T-helper 1 cell (primary cell): ENCODE measurements at regions not wholly inside any gene's neighbourhood (a gene's known extent, or its start where the extent isn't known, plus 50 kb on each side); places are given as distances from the start of the nearest gene placed in this dataset.
"Not testable (repeated sequence)": the region's sequence is repeated elsewhere in the genome, so short reads cannot be mapped to it uniquely, and the experiment has no call there.

Experiments used
- DNase-seq, 5 donors: peaks; one replicate each; pipeline ENCODE4 v3.0.0-alpha.2; 2012 to 2020

GRCh38 chr10:130351466-130352290 is 215.5 kb downstream of the GLRX3 start:
- no peak for DNase-seq

- DNase-seq = no peak
Observed at GRCh38 chr10:130352291-130352645, 216.1 kb downstream of the GLRX3 start.

- DNase-seq = no peak
Observed at GRCh38 chr10:130353928-130354572, 217.9 kb downstream of the GLRX3 start.

GRCh38 chr10:130354573-130354954 is 218.4 kb downstream of the GLRX3 start:
- no peak for DNase-seq

- no peak for DNase-seq
Observed at GRCh38 chr10:130354976-130355795, 219.0 kb downstream of the GLRX3 start.

GRCh38 chr10:130356429-130356828 is 220.2 kb downstream of the GLRX3 start:
- not testable (repeated sequence) for DNase-seq

GRCh38 chr10:130357226-130357625 is 221.0 kb downstream of the GLRX3 start:
- no peak for DNase-seq

GRCh38 chr10:130357951-130358350 is 221.8 kb downstream of the GLRX3 start:
- no peak for DNase-seq

- no peak for DNase-seq
Observed at GRCh38 chr10:130358981-130359650, 222.9 kb downstream of the GLRX3 start.

- DNase-seq = no peak
Observed at GRCh38 chr10:130359711-130360110, 223.5 kb downstream of the GLRX3 start.

- DNase-seq = no peak
Observed at GRCh38 chr10:130360826-130361311, 224.7 kb downstream of the GLRX3 start.

- no peak for DNase-seq
Observed at GRCh38 chr10:130361351-130362105, 225.3 kb downstream of the GLRX3 start.

GRCh38 chr10:130362308-130362761 is 226.1 kb downstream of the GLRX3 start:
- DNase-seq = no peak

- DNase-seq = no peak
Observed at GRCh38 chr10:130363051-130363450, 226.9 kb downstream of the GLRX3 start.

- DNase-seq = no peak
Observed at GRCh38 chr10:130363899-130364445, 227.8 kb downstream of the GLRX3 start.

GRCh38 chr10:130364631-130365411 is 228.6 kb downstream of the GLRX3 start:
- no peak for DNase-seq

- DNase-seq = no peak
Observed at GRCh38 chr10:130368761-130369560, 232.8 kb downstream of the GLRX3 start.

- DNase-seq = no peak
Observed at GRCh38 chr10:130369645-130370381, 233.6 kb downstream of the GLRX3 start.

- no peak for DNase-seq
Observed at GRCh38 chr10:130370721-130371120, 234.5 kb downstream of the GLRX3 start.
